IMR-90 (cell line): ENCODE measurements at regions not wholly inside any gene's neighbourhood (a gene's known extent, or its start where the extent isn't known, plus 50 kb on each side); places are given as distances from the start of the nearest gene placed in this dataset.

Experiments
- ATAC-seq: fragments of 200-7000 bp; cut with Tn5 transposase; 2 replicates; pipeline ENCODE4 v1.9.1; 2020; ENCODE audit warnings: low read depth, mild to moderate bottlenecking, moderate library complexity
- BruUV-seq: library from RNA; stranded (reverse); fragments of 400-500 nt; replicated peaks from 2 replicates; lab custom pipeline; 2021; lab: Mats Ljungman, UMichigan
- CTCF ChIA-PET: fragments of 300-600 bp; formaldehyde crosslinking; extraction: SDS; loops from one replicate; lab custom pipeline; 2021; ENCODE audit warnings: antibody characterized with exemption; lab: Yijun Ruan, JAX
- POLR2A ChIA-PET: fragments of 300-600 bp; sonication (Branson Sonifier 250); formaldehyde crosslinking; loops from one replicate; lab custom pipeline; 2022; ENCODE audit warnings: antibody characterized with exemption; ENCODE audit not compliant: unreplicated experiment; lab: Charles Lee
- DNase-seq: peaks from one replicate; pipeline ENCODE4 v3.0.0; 2013
- H2AFZ ChIP-seq: replicated peaks from 2 replicates; pipeline ENCODE3; 2013; ENCODE audit warnings: low read length, mild to moderate bottlenecking; ENCODE audit not compliant: poor library complexity
- H2AK5ac ChIP-seq: 2 replicates; pipeline ENCODE4 v1.6.1; 2013; ENCODE audit warnings: low read depth, low read length, inconsistent platforms
- H2AK9ac ChIP-seq: replicated peaks from 2 replicates; pipeline ENCODE3; 2013; ENCODE audit warnings: mild to moderate bottlenecking, low read depth, low read length, moderate library complexity; ENCODE audit not compliant: poor library complexity
- H2BK120ac ChIP-seq: 2 replicates; pipeline ENCODE4 v1.6.1; 2013; ENCODE audit warnings: low read depth, low read length, inconsistent platforms
- H2BK15ac ChIP-seq: 3 replicates; pipeline ENCODE4 v1.6.1; 2013; ENCODE audit warnings: low read depth, low read length, inconsistent platforms
- H2BK20ac ChIP-seq: 2 replicates; pipeline ENCODE4 v1.6.1; 2013; ENCODE audit warnings: low read depth, mild to moderate bottlenecking, inconsistent platforms, low read length, moderate library complexity
- H2BK5ac ChIP-seq: 2 replicates; pipeline ENCODE4 v1.6.1; 2013; ENCODE audit warnings: mild to moderate bottlenecking, low read depth, low read length, inconsistent platforms; ENCODE audit not compliant: poor library complexity, severe bottlenecking
- H3K14ac ChIP-seq: replicated peaks from 2 replicates; pipeline ENCODE4 v1.6.1; 2013; ENCODE audit warnings: low read depth, low read length, inconsistent platforms
- H3K18ac ChIP-seq: 2 replicates; pipeline ENCODE4 v1.6.1; 2013; ENCODE audit warnings: low read depth, low read length, control low read depth
- H3K23ac ChIP-seq: 2 replicates; pipeline ENCODE4 v1.6.1; 2013; ENCODE audit warnings: low read depth, low read length, inconsistent platforms
- H3K27ac ChIP-seq: 2 replicates; pipeline ENCODE4 v1.5.1; 2013; ENCODE audit warnings: mild to moderate bottlenecking, control low read depth, low read length; ENCODE audit not compliant: insufficient read depth
- H3K27me3 ChIP-seq: 2 replicates; pipeline ENCODE4 v1.6.1; 2013; ENCODE audit warnings: low read length; ENCODE audit not compliant: control insufficient read depth, insufficient read depth
- H3K36me3 ChIP-seq: 2 replicates; pipeline ENCODE4 v1.6.1; 2013; ENCODE audit warnings: low read length, mixed read lengths; ENCODE audit not compliant: control insufficient read depth, insufficient read depth
- H3K4ac ChIP-seq: 2 replicates; pipeline ENCODE4 v1.6.1; 2013; ENCODE audit warnings: low read depth, low read length, inconsistent platforms
- H3K4me1 ChIP-seq: 2 replicates; pipeline ENCODE4 v1.6.1; 2013; ENCODE audit warnings: low read length, mixed read lengths; ENCODE audit not compliant: control insufficient read depth, insufficient read depth
- H3K4me2 ChIP-seq: 2 replicates; pipeline ENCODE4 v1.6.1; 2013; ENCODE audit warnings: low read depth, mild to moderate bottlenecking, control low read depth, low read length, moderate library complexity
- H3K4me3 ChIP-seq: 2 replicates; pipeline ENCODE4 v1.5.1; 2013; ENCODE audit warnings: low read depth, mild to moderate bottlenecking, control low read depth, low read length, moderate library complexity; ENCODE audit not compliant: insufficient read depth
- H3K56ac ChIP-seq: 2 replicates; pipeline ENCODE4 v1.6.1; 2013; ENCODE audit warnings: low read length, inconsistent platforms; ENCODE audit not compliant: insufficient read depth; ENCODE audit errors: extremely low read depth
- H3K79me1 ChIP-seq, 2 experiments: 2 replicates each; pipeline ENCODE4 v1.6.1; 2013; ENCODE audit warnings: low read length in 2 of 2, inconsistent platforms in 1 of 2, low read depth in 1 of 2
- H3K9ac ChIP-seq: 2 replicates; pipeline ENCODE4 v1.6.1; 2013; ENCODE audit warnings: low read depth, low read length, control low read depth
- H3K9me1 ChIP-seq: 2 replicates; pipeline ENCODE4 v1.6.1; 2013; ENCODE audit warnings: low read length, inconsistent platforms; ENCODE audit not compliant: insufficient read depth
- H3K9me3 ChIP-seq: 2 replicates; pipeline ENCODE4 v1.6.1; 2013; ENCODE audit warnings: low read length; ENCODE audit not compliant: control insufficient read depth, insufficient read depth
- H4K20me1 ChIP-seq: 2 replicates; pipeline ENCODE4 v1.6.1; 2013; ENCODE audit warnings: low read length, inconsistent platforms; ENCODE audit not compliant: insufficient read depth
- H4K5ac ChIP-seq: 2 replicates; pipeline ENCODE4 v1.6.1; 2013; ENCODE audit warnings: mild to moderate bottlenecking, low read depth, low read length, control low read depth
- H4K8ac ChIP-seq, 2 experiments: 2 replicates each; pipeline ENCODE4 v1.6.1; 2013; ENCODE audit warnings: low read depth in 2 of 2, low read length in 2 of 2, control low read depth in 1 of 2, inconsistent platforms in 1 of 2
- H4K91ac ChIP-seq: 2 replicates; pipeline ENCODE4 v1.6.1; 2013; ENCODE audit warnings: low read depth, low read length, inconsistent platforms; ENCODE audit not compliant: insufficient read depth
- MXI1 ChIP-seq: IDR thresholded peaks from 2 replicates; pipeline ENCODE4 v1.6.1; 2012; ENCODE audit warnings: low read depth, mild to moderate bottlenecking, low read length, moderate library complexity, borderline replicate concordance
- WGBS, 2 experiments: methylation state at CpG; one replicate each; pipeline versions ENCODE4 v1.1.5 to v1.1.7; 2013; ENCODE audit warnings: missing lambda C conversion rate in 2 of 2; ENCODE audit not compliant: insufficient read length in 1 of 2; ENCODE audit errors: extremely low coverage in 2 of 2; 5-methylcytosine and 5-hydroxymethylcytosine counted together
- dilution Hi-C: fragments of 300-500 bp; cut with HindIII; formaldehyde crosslinking; loops from one replicate; pipeline ENCODE4 v1.14.3; 2018; ENCODE audit warnings: low sequenced_read_pairs; ENCODE audit not compliant: unreplicated experiment
- in situ Hi-C: fragments of 300-500 bp; cut with MboI; formaldehyde crosslinking; loops from 3 replicates; pipeline ENCODE4 v1.14.3; 2019; ENCODE audit warnings: low sequenced_read_pairs, inconsistent platforms, mixed read lengths
- intact Hi-C: fragments of 100-400 bp; cut with micrococcal nuclease; formaldehyde crosslinking; loops from 2 replicates; pipeline ENCODE4 v1.10.0; 2022
- TF ChIP-seq, protein P1 (sequence below): conservative IDR thresholded peaks from 2 replicates; pipeline ENCODE4 v1.5.1; 2012; ENCODE audit warnings: mild to moderate bottlenecking, low read depth, low read length, improper control_type of control experiment

DNA sequence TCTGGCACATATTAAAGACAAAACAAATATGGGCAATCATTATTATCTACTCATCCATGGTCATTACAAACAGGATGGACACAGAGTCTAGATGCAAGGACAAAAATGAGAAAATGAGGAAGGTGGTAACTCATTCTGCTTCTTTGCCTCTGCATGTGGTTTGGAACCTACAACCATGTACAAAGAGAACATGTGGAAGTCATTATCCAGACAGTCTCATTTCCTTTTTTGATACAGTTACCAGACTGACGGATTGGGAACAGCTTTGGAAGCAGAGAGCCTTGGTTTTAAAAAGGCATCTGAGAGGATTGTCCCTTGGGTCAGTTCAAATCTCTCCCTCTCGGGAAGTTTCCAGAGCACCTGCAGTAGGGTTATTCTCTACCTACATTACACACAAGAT lies 433.4 kb upstream of the TNC start:
- no peak overlapping the region for H2BK5ac ChIP-seq
- intact Hi-C loops: no loop called here
- CTCF ChIA-PET: no interaction called here

More for the DNA sequence above, 433.4 kb upstream of the TNC start:
- Histone ChIP-seq H3K9me3 (peaks cover 5% of the 10 kb centered on the region), H2BK120ac (no peak overlapping the region), H3K4me3 (no peak overlapping the region), H2AK9ac (no peak overlapping the region), H2BK15ac (no peak overlapping the region), H3K18ac (no peak overlapping the region), H3K4me1 (peaks cover 4% of the 10 kb centered on the region; the same call in 1 of the 2 replicates), H2BK20ac (no peak overlapping the region), H4K91ac (no peak overlapping the region), H3K4ac (no peak overlapping the region), H3K4me2 (no peak overlapping the region), H3K9me1 (no peaks in the 10 kb centered on the region), H2AK5ac (no peak overlapping the region), H3K9ac (no peak overlapping the region), H4K8ac (no peak overlapping the region), H2AFZ (no peak overlapping the region), H3K23ac (no peak overlapping the region), H3K14ac (no peak overlapping the region), H3K36me3 (no peaks in the 10 kb centered on the region), H4K5ac (no peak overlapping the region), H3K79me1 (no peaks in the 10 kb centered on the region), H3K27ac (no peak overlapping the region), H3K27me3 (peaks cover 6% of the 10 kb centered on the region; the same call in 1 of the 2 replicates), H4K20me1 (no peaks in the 10 kb centered on the region), H3K56ac (no peak overlapping the region)
- no CpG with 5 or more reads among the region's 2 CpGs for WGBS, 2 experiments
- dilution Hi-C loops (no loop called here), in situ Hi-C loops (no loop called here)
- BruUV-seq: no TSS peak
- TF ChIP-seq MXI1: no peak
- TF ChIP-seq, protein P1, sequence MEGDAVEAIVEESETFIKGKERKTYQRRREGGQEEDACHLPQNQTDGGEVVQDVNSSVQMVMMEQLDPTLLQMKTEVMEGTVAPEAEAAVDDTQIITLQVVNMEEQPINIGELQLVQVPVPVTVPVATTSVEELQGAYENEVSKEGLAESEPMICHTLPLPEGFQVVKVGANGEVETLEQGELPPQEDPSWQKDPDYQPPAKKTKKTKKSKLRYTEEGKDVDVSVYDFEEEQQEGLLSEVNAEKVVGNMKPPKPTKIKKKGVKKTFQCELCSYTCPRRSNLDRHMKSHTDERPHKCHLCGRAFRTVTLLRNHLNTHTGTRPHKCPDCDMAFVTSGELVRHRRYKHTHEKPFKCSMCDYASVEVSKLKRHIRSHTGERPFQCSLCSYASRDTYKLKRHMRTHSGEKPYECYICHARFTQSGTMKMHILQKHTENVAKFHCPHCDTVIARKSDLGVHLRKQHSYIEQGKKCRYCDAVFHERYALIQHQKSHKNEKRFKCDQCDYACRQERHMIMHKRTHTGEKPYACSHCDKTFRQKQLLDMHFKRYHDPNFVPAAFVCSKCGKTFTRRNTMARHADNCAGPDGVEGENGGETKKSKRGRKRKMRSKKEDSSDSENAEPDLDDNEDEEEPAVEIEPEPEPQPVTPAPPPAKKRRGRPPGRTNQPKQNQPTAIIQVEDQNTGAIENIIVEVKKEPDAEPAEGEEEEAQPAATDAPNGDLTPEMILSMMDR: no peak
- ATAC-seq (no peak), DNase-seq (peak; percentile 17)
- POLR2A ChIA-PET: no interaction called here
